OCI-LY3 (cell line): ENCODE measurements at regions not wholly inside any gene's neighbourhood (a gene's known extent, or its start where the extent isn't known, plus 50 kb on each side); places are given as distances from the start of the nearest gene placed in this dataset.

Experiments
- EZH2phosphoT487 ChIP-seq: fragments of 200-600 bp; shearing (Covaris generic); IDR thresholded peaks from 2 replicates; pipeline ENCODE4 v1.6.1; 2018; ENCODE audit warnings: antibody characterized with exemption, mixed run types, low read depth
- TF ChIP-seq, protein P1 (sequence below): fragments of 200-600, 300-600 bp; sonication (generic); IDR thresholded peaks from 2 replicates; pipeline ENCODE4 v1.5.1; 2014; ENCODE audit warnings: antibody characterized with exemption, low read length, low read depth

- TF ChIP-seq, protein P1, sequence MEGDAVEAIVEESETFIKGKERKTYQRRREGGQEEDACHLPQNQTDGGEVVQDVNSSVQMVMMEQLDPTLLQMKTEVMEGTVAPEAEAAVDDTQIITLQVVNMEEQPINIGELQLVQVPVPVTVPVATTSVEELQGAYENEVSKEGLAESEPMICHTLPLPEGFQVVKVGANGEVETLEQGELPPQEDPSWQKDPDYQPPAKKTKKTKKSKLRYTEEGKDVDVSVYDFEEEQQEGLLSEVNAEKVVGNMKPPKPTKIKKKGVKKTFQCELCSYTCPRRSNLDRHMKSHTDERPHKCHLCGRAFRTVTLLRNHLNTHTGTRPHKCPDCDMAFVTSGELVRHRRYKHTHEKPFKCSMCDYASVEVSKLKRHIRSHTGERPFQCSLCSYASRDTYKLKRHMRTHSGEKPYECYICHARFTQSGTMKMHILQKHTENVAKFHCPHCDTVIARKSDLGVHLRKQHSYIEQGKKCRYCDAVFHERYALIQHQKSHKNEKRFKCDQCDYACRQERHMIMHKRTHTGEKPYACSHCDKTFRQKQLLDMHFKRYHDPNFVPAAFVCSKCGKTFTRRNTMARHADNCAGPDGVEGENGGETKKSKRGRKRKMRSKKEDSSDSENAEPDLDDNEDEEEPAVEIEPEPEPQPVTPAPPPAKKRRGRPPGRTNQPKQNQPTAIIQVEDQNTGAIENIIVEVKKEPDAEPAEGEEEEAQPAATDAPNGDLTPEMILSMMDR = peak; percentile 38
- TF ChIP-seq EZH2phosphoT487 = no peak
Observed at GRCh38 chr7:142654398-142654797, 94.9 kb upstream of the PRSS1 start.
